ENCODE measurements at regions not wholly inside any gene's neighbourhood (a gene's known extent, or its start where the extent isn't known, plus 50 kb on each side); places are given as distances from the start of the nearest gene placed in this dataset.

DNA sequence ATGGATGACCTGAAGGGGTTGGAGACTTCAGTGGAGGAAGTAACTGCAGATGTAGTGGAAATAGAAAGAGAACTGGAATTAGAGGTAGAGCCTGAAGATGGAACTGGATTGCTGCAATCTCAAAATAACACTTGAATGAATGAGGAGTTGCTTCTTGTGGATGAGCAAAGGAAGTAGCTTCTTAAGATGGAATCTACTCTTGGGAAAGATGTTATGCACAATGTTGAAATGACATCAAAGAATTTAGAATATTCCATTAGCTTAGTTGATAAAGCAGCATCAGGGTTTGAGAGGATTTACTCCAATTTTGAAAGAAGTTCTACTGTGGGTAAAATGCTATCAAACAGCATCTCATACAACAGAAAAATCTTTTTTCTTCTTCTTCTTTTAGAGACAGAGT, 186.4 kb upstream of the PRKD1 start:
- TF ChIP-seq, protein P1, sequence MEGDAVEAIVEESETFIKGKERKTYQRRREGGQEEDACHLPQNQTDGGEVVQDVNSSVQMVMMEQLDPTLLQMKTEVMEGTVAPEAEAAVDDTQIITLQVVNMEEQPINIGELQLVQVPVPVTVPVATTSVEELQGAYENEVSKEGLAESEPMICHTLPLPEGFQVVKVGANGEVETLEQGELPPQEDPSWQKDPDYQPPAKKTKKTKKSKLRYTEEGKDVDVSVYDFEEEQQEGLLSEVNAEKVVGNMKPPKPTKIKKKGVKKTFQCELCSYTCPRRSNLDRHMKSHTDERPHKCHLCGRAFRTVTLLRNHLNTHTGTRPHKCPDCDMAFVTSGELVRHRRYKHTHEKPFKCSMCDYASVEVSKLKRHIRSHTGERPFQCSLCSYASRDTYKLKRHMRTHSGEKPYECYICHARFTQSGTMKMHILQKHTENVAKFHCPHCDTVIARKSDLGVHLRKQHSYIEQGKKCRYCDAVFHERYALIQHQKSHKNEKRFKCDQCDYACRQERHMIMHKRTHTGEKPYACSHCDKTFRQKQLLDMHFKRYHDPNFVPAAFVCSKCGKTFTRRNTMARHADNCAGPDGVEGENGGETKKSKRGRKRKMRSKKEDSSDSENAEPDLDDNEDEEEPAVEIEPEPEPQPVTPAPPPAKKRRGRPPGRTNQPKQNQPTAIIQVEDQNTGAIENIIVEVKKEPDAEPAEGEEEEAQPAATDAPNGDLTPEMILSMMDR (IDR thresholded peaks at IDR 0.05), result no peak
- no peak for TF ChIP-seq POLR2A (IDR thresholded peaks at IDR 0.05)
